HEK293 (cell line): ENCODE measurements at regions not wholly inside any gene's neighbourhood (a gene's known extent, or its start where the extent isn't known, plus 50 kb on each side); places are given as distances from the start of the nearest gene placed in this dataset.

Experiments
- CTCF ChIA-PET: fragments of 350-600 bp; formaldehyde crosslinking; extraction: SDS; loops from one replicate; lab custom pipeline; 2021; ENCODE audit warnings: antibody characterized with exemption; lab: Yijun Ruan, JAX
- POLR2A ChIA-PET: fragments of 300-600 bp; formaldehyde crosslinking; extraction: SDS; loops from one replicate; lab custom pipeline; 2020; ENCODE audit warnings: antibody characterized with exemption, inconsistent platforms; lab: Yijun Ruan, JAX
- H3K27ac ChIP-seq: fragments of 200-500 bp; sonication (Bioruptor generic); 2 replicates; pipeline ENCODE4 v1.5.1; 2014; ENCODE audit warnings: low read depth, low read length, control low read depth, inconsistent platforms; ENCODE audit errors: extremely low read depth
- H3K36me3 ChIP-seq, 2 experiments: fragments of 200-500 bp in 1 of 2; sonication (Bioruptor generic) in 1 of 2; 1 replicate in 1 of 2; 2 replicates in 1 of 2; pipeline ENCODE4 v1.5.1; 2014 to 2017; ENCODE audit warnings: inconsistent platforms in 2 of 2, low read length in 2 of 2; ENCODE audit not compliant: control insufficient read depth in 2 of 2, insufficient read depth in 1 of 2
- H3K4me1 ChIP-seq: fragments of 200-500 bp; sonication (Bioruptor generic); 2 replicates; pipeline ENCODE4 v1.5.1; 2014; ENCODE audit warnings: mild to moderate bottlenecking, low read length, inconsistent platforms; ENCODE audit not compliant: control insufficient read depth, insufficient read depth
- H3K4me3 ChIP-seq: 2 replicates; pipeline ENCODE4 v1.5.1; 2011; ENCODE audit warnings: low read depth, mild to moderate bottlenecking, control low read depth, low read length, moderate library complexity
- H3K9me3 ChIP-seq: fragments of 200-500 bp; sonication (Bioruptor generic); 2 replicates; pipeline ENCODE4 v1.5.1; 2014; ENCODE audit warnings: low read depth, low read length, inconsistent platforms; ENCODE audit not compliant: control insufficient read depth, insufficient read depth
- BCL11B ChIP-seq: fragments of 450-650 bp; formaldehyde crosslinking; IDR thresholded peaks from 2 replicates; pipeline ENCODE4 v1.5.1; 2016; ENCODE audit warnings: low read depth, missing biosample characterization, missing genetic modification characterization
- GFI1B ChIP-seq: fragments of 450-650 bp; formaldehyde crosslinking; IDR thresholded peaks from 2 replicates; pipeline ENCODE4 v1.5.1; 2016; ENCODE audit warnings: missing biosample characterization, missing genetic modification characterization
- ZFP69B ChIP-seq: fragments of 450-650 bp; formaldehyde crosslinking; IDR thresholded peaks from 2 replicates; pipeline ENCODE4 v1.5.1; 2016; ENCODE audit warnings: missing biosample characterization, missing genetic modification characterization
- ZNF302 ChIP-seq: fragments of 450-650 bp; formaldehyde crosslinking; IDR thresholded peaks from 2 replicates; pipeline ENCODE4 v1.5.1; 2016; ENCODE audit warnings: missing biosample characterization, missing genetic modification characterization, low read depth
- ZNF514 ChIP-seq: fragments of 450-650 bp; formaldehyde crosslinking; IDR thresholded peaks from 2 replicates; pipeline ENCODE4 v1.5.1; 2016; ENCODE audit warnings: missing biosample characterization, missing genetic modification characterization
- ZNF544 ChIP-seq: fragments of 450-650 bp; formaldehyde crosslinking; IDR thresholded peaks from 2 replicates; pipeline ENCODE4 v1.5.0; 2017; ENCODE audit warnings: missing biosample characterization, missing genetic modification characterization
- ZNF555 ChIP-seq: fragments of 450-650 bp; formaldehyde crosslinking; conservative IDR thresholded peaks from 2 replicates; pipeline ENCODE4 v1.5.1; 2017; ENCODE audit warnings: missing biosample characterization, mild to moderate bottlenecking, missing genetic modification characterization, inconsistent platforms
- ZNF558 ChIP-seq: fragments of 450-650 bp; formaldehyde crosslinking; IDR thresholded peaks from 2 replicates; pipeline ENCODE4 v1.5.1; 2016; ENCODE audit warnings: missing biosample characterization, missing genetic modification characterization
- ZNF629 ChIP-seq: fragments of 450-650 bp; formaldehyde crosslinking; IDR thresholded peaks from 2 replicates; pipeline ENCODE4 v1.5.1; 2017; ENCODE audit warnings: missing biosample characterization, missing genetic modification characterization
- ZNF701 ChIP-seq: fragments of 450-650 bp; formaldehyde crosslinking; IDR thresholded peaks from 2 replicates; pipeline ENCODE4 v1.5.1; 2016; ENCODE audit warnings: missing biosample characterization, missing genetic modification characterization
- ZNF791 ChIP-seq: fragments of 450-650 bp; formaldehyde crosslinking; IDR thresholded peaks from 2 replicates; pipeline ENCODE4 v1.5.1; 2016; ENCODE audit warnings: missing biosample characterization, missing genetic modification characterization
- ZSCAN23 ChIP-seq: fragments of 450-650 bp; formaldehyde crosslinking; IDR thresholded peaks from 2 replicates; pipeline ENCODE4 v1.5.1; 2016; ENCODE audit warnings: missing biosample characterization, missing genetic modification characterization
- TF ChIP-seq, protein P1 (sequence below): fragments of 450-650 bp; formaldehyde crosslinking; IDR thresholded peaks from 2 replicates; pipeline ENCODE4 v1.5.1; 2016; ENCODE audit warnings: missing biosample characterization, missing genetic modification characterization
- TF ChIP-seq, protein P2 (sequence below): fragments of 450-650 bp; formaldehyde crosslinking; IDR thresholded peaks from 2 replicates; pipeline ENCODE4 v1.5.1; 2017; ENCODE audit warnings: missing biosample characterization, missing genetic modification characterization
- TF ChIP-seq, protein P3 (sequence below): fragments of 450-650 bp; formaldehyde crosslinking; IDR thresholded peaks from 2 replicates; pipeline ENCODE4 v1.5.1; 2016; ENCODE audit warnings: missing biosample characterization, missing genetic modification characterization
- TF ChIP-seq, protein P4 (sequence below): fragments of 450-650 bp; formaldehyde crosslinking; optimal IDR thresholded peaks from 2 replicates; pipeline ENCODE3; 2016; ENCODE audit warnings: missing biosample characterization, mild to moderate bottlenecking, missing genetic modification characterization
- TF ChIP-seq, protein P5 (sequence below): fragments of 450-650 bp; IDR thresholded peaks from 2 replicates; pipeline ENCODE4 v1.5.1; 2018; ENCODE audit warnings: missing biosample characterization, missing genetic modification characterization
- TF ChIP-seq, protein P6 (sequence below): fragments of 450-650 bp; formaldehyde crosslinking; IDR thresholded peaks from 2 replicates; pipeline ENCODE4 v1.5.1; 2016; ENCODE audit warnings: missing biosample characterization, missing genetic modification characterization

DNA sequence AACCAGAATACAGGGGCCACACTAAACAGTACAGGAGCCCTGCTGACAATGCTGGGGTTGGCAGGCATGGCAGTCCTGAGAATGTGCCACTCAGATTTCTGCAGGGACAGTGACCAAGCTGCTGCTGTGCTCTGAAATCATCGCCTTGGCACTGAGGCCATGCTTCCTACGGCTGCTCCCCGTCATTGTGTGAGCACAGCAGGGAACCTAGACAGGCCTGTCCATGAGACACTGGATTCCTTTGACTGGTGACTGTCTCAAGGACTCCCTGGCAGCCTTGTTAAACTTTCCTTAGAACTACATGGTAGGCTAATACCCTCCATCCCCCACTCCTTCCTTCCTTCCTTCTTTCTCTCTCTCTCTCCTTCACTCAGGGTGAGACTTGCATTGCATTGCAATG is 111.4 kb downstream of the LUZP4 start:
- H3K4me1 ChIP-seq = 0 out of 2 replicates have a peak, but pooled peaks cover 2% of the 10 kb centered on the region
- POLR2A ChIA-PET = interaction anchor here (0.6 kb wide), 1 partner anchor 201 kb away, joined by 3 read pairs; no protein-coding TSS in a partner anchor
- CTCF ChIA-PET = interaction anchor here (0.6 kb wide), 1 partner anchor 68 kb away, joined by 3 read pairs; no protein-coding TSS in a partner anchor
- no peak overlapping the region for H3K4me3 ChIP-seq
- no peaks in the 10 kb centered on the region for H3K36me3 ChIP-seq
- no peaks in the 10 kb centered on the region for H3K9me3 ChIP-seq
- no peak overlapping the region for H3K27ac ChIP-seq
- TF ChIP-seq ZNF544 (tag by site-specific recombination) = no peak
- TF ChIP-seq, protein P1, sequence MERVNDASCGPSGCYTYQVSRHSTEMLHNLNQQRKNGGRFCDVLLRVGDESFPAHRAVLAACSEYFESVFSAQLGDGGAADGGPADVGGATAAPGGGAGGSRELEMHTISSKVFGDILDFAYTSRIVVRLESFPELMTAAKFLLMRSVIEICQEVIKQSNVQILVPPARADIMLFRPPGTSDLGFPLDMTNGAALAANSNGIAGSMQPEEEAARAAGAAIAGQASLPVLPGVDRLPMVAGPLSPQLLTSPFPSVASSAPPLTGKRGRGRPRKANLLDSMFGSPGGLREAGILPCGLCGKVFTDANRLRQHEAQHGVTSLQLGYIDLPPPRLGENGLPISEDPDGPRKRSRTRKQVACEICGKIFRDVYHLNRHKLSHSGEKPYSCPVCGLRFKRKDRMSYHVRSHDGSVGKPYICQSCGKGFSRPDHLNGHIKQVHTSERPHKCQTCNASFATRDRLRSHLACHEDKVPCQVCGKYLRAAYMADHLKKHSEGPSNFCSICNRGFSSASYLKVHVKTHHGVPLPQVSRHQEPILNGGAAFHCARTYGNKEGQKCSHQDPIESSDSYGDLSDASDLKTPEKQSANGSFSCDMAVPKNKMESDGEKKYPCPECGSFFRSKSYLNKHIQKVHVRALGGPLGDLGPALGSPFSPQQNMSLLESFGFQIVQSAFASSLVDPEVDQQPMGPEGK (tag by site-specific recombination) = no peak
- TF ChIP-seq, protein P2, sequence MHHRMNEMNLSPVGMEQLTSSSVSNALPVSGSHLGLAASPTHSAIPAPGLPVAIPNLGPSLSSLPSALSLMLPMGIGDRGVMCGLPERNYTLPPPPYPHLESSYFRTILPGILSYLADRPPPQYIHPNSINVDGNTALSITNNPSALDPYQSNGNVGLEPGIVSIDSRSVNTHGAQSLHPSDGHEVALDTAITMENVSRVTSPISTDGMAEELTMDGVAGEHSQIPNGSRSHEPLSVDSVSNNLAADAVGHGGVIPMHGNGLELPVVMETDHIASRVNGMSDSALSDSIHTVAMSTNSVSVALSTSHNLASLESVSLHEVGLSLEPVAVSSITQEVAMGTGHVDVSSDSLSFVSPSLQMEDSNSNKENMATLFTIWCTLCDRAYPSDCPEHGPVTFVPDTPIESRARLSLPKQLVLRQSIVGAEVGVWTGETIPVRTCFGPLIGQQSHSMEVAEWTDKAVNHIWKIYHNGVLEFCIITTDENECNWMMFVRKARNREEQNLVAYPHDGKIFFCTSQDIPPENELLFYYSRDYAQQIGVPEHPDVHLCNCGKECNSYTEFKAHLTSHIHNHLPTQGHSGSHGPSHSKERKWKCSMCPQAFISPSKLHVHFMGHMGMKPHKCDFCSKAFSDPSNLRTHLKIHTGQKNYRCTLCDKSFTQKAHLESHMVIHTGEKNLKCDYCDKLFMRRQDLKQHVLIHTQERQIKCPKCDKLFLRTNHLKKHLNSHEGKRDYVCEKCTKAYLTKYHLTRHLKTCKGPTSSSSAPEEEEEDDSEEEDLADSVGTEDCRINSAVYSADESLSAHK = peak; percentile 74
- TF ChIP-seq, protein P3, sequence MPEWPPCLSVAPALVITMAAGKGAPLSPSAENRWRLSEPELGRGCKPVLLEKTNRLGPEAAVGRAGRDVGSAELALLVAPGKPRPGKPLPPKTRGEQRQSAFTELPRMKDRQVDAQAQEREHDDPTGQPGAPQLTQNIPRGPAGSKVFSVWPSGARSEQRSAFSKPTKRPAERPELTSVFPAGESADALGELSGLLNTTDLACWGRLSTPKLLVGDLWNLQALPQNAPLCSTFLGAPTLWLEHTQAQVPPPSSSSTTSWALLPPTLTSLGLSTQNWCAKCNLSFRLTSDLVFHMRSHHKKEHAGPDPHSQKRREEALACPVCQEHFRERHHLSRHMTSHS = no peak
- no peak for TF ChIP-seq ZNF629 (tag by site-specific recombination)

DNA sequence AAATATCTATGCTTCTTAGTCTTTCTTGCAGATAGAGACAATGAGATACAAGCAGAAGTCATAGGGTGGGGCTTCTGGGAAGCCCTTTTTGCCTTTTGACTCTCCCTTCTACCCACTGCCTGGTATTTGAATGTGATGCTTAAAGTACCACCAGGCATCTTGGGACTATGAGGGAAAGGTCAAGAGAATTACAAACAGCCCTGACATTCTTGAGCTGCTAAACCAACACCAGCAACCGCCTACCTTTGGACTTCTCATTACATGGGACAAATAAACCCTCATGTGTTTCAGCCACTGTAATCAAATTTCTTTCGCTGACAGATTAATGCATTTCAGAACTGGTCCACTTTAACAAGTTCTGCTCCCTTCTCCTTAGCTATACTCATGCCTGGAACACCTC is 112.8 kb downstream of the LUZP4 start:
- TF ChIP-seq, protein P4, sequence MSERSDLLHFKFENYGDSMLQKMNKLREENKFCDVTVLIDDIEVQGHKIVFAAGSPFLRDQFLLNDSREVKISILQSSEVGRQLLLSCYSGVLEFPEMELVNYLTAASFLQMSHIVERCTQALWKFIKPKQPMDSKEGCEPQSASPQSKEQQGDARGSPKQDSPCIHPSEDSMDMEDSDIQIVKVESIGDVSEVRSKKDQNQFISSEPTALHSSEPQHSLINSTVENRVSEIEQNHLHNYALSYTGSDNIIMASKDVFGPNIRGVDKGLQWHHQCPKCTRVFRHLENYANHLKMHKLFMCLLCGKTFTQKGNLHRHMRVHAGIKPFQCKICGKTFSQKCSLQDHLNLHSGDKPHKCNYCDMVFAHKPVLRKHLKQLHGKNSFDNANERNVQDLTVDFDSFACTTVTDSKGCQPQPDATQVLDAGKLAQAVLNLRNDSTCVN = no peak
- TF ChIP-seq ZNF544 (tag by site-specific recombination) = no peak
- TF ChIP-seq ZNF514 = no peak
- TF ChIP-seq, protein P5, sequence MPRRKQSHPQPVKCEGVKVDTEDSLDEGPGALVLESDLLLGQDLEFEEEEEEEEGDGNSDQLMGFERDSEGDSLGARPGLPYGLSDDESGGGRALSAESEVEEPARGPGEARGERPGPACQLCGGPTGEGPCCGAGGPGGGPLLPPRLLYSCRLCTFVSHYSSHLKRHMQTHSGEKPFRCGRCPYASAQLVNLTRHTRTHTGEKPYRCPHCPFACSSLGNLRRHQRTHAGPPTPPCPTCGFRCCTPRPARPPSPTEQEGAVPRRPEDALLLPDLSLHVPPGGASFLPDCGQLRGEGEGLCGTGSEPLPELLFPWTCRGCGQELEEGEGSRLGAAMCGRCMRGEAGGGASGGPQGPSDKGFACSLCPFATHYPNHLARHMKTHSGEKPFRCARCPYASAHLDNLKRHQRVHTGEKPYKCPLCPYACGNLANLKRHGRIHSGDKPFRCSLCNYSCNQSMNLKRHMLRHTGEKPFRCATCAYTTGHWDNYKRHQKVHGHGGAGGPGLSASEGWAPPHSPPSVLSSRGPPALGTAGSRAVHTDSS (tag by site-specific recombination) = no peak
- no peak for TF ChIP-seq ZNF791 (tag by site-specific recombination)
- no peak for TF ChIP-seq ZSCAN23
- no peak for TF ChIP-seq ZNF555 (tag by site-specific recombination)
- no peak for TF ChIP-seq GFI1B
- TF ChIP-seq ZNF302 (tag by site-specific recombination) = no peak
- TF ChIP-seq BCL11B (tag by site-specific recombination) = no peak
- no peak for TF ChIP-seq ZNF558 (tag by site-specific recombination)
- TF ChIP-seq, protein P6, sequence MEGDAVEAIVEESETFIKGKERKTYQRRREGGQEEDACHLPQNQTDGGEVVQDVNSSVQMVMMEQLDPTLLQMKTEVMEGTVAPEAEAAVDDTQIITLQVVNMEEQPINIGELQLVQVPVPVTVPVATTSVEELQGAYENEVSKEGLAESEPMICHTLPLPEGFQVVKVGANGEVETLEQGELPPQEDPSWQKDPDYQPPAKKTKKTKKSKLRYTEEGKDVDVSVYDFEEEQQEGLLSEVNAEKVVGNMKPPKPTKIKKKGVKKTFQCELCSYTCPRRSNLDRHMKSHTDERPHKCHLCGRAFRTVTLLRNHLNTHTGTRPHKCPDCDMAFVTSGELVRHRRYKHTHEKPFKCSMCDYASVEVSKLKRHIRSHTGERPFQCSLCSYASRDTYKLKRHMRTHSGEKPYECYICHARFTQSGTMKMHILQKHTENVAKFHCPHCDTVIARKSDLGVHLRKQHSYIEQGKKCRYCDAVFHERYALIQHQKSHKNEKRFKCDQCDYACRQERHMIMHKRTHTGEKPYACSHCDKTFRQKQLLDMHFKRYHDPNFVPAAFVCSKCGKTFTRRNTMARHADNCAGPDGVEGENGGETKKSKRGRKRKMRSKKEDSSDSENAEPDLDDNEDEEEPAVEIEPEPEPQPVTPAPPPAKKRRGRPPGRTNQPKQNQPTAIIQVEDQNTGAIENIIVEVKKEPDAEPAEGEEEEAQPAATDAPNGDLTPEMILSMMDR = no peak
- no peak for TF ChIP-seq ZNF701
- no peak for TF ChIP-seq ZFP69B (tag by site-specific recombination)
- TF ChIP-seq, all 188 proteins: peak for 0

More for the DNA sequence above, 112.8 kb downstream of the LUZP4 start:
- Histone ChIP-seq H3K4me1 (0 out of 2 replicates have a peak, but pooled peaks cover 2% of the 10 kb centered on the region), H3K36me3 (no peaks in the 10 kb centered on the region), H3K27ac (no peak overlapping the region), H3K9me3 (no peaks in the 10 kb centered on the region), H3K4me3 (no peak overlapping the region)
- ChIA-PET CTCF (interaction anchor here (0.5 kb wide), 1 partner anchor 124 kb away, joined by 4 read pairs; no protein-coding TSS in a partner anchor), POLR2A (no interaction called here)
